H9 (cell line): ENCODE measurements at regions not wholly inside any gene's neighbourhood (a gene's known extent, or its start where the extent isn't known, plus 50 kb on each side); places are given as distances from the start of the nearest gene placed in this dataset.
A peak's percentile ranks its signal among the peaks of the same experiment; 100 is the strongest.

Experiments
- DNase-seq: peaks from one replicate; pipeline ENCODE4 v3.0.0-alpha.2; 2017
- H2AFZ ChIP-seq: one replicate; pipeline ENCODE4 v1.6.1; 2013; ENCODE audit warnings: mild to moderate bottlenecking, low read length, control low read depth, moderate library complexity
- H2AK5ac ChIP-seq: 2 replicates; pipeline ENCODE4 v1.6.1; 2013; ENCODE audit warnings: low read length, control low read depth, mixed read lengths; ENCODE audit not compliant: insufficient read length
- H2BK120ac ChIP-seq: one replicate; pipeline ENCODE4 v1.6.1; 2013; ENCODE audit warnings: low read depth, mild to moderate bottlenecking, low read length, control low read depth, inconsistent platforms; ENCODE audit not compliant: poor library complexity, severe bottlenecking
- H2BK12ac ChIP-seq: 2 replicates; pipeline ENCODE4 v1.6.1; 2013; ENCODE audit warnings: low read length, control low read depth, mixed read lengths, low read depth; ENCODE audit not compliant: insufficient read length
- H2BK15ac ChIP-seq: 2 replicates; pipeline ENCODE4 v1.6.1; 2013; ENCODE audit warnings: low read depth, low read length, control low read depth
- H2BK20ac ChIP-seq: one replicate; pipeline ENCODE4 v1.6.1; 2013; ENCODE audit warnings: low read depth, mild to moderate bottlenecking, low read length, control low read depth, inconsistent platforms; ENCODE audit not compliant: poor library complexity, severe bottlenecking
- H2BK5ac ChIP-seq: 2 replicates; pipeline ENCODE4 v1.6.1; 2013; ENCODE audit warnings: low read length, control low read depth, mixed read lengths; ENCODE audit not compliant: insufficient read length
- H3K14ac ChIP-seq: 2 replicates; pipeline ENCODE4 v1.6.1; 2013; ENCODE audit warnings: low read length, control low read depth; ENCODE audit not compliant: insufficient read depth
- H3K18ac ChIP-seq: 2 replicates; pipeline ENCODE4 v1.6.1; 2013; ENCODE audit warnings: low read depth, mild to moderate bottlenecking, mixed read lengths, low read length, control low read depth; ENCODE audit not compliant: insufficient read length
- H3K23ac ChIP-seq: 2 replicates; pipeline ENCODE4 v1.6.1; 2013; ENCODE audit warnings: low read length, control low read depth, mixed read lengths, low read depth; ENCODE audit not compliant: insufficient read length
- H3K23me2 ChIP-seq: 2 replicates; pipeline ENCODE4 v1.6.1; 2013; ENCODE audit warnings: low read depth, mild to moderate bottlenecking, mixed read lengths, low read length, control low read depth; ENCODE audit not compliant: insufficient read length, poor library complexity, severe bottlenecking
- H3K27ac ChIP-seq: 2 replicates; pipeline ENCODE4 v1.5.1; 2013; ENCODE audit warnings: low read length, control low read depth, mixed read lengths, low read depth; ENCODE audit not compliant: insufficient read length
- H3K27me3 ChIP-seq: 2 replicates; pipeline ENCODE4 v1.6.1; 2013; ENCODE audit warnings: low read length, control low read depth, inconsistent platforms; ENCODE audit not compliant: insufficient read depth
- H3K4ac ChIP-seq: 2 replicates; pipeline ENCODE4 v1.6.1; 2013; ENCODE audit warnings: low read depth, mild to moderate bottlenecking, control low read depth, inconsistent platforms, low read length, moderate library complexity
- H3K4me1 ChIP-seq: 2 replicates; pipeline ENCODE4 v1.6.1; 2013; ENCODE audit warnings: low read length, control low read depth, inconsistent platforms; ENCODE audit not compliant: insufficient read depth
- H3K4me2 ChIP-seq: 2 replicates; pipeline ENCODE4 v1.6.1; 2013; ENCODE audit warnings: low read length, control low read depth, mixed read lengths; ENCODE audit not compliant: insufficient read length, insufficient read depth
- H3K56ac ChIP-seq: 2 replicates; pipeline ENCODE4 v1.6.1; 2013; ENCODE audit warnings: low read depth, mild to moderate bottlenecking, mixed read lengths, low read length, control low read depth; ENCODE audit not compliant: insufficient read length
- H3K79me1 ChIP-seq: 2 replicates; pipeline ENCODE4 v1.6.1; 2013; ENCODE audit warnings: low read depth, mild to moderate bottlenecking, moderate library complexity, low read length, control low read depth, inconsistent platforms; ENCODE audit not compliant: insufficient read depth, poor library complexity, severe bottlenecking
- H3K79me2 ChIP-seq: 2 replicates; pipeline ENCODE4 v1.6.1; 2013; ENCODE audit warnings: low read length, control low read depth, inconsistent platforms; ENCODE audit not compliant: insufficient read depth
- H3K9ac ChIP-seq: 2 replicates; pipeline ENCODE4 v1.6.1; 2013; ENCODE audit warnings: low read length, control low read depth, mixed read lengths; ENCODE audit not compliant: insufficient read length; ENCODE audit errors: extremely low read depth
- H3K9me3 ChIP-seq: one replicate; pipeline ENCODE4 v1.6.1; 2013; ENCODE audit warnings: low read depth, low read length, inconsistent platforms; ENCODE audit not compliant: control insufficient read depth
- H3T11ph ChIP-seq: one replicate; pipeline ENCODE4 v1.6.1; 2013; ENCODE audit warnings: mild to moderate bottlenecking, low read length, control low read depth, inconsistent platforms
- H4K20me1 ChIP-seq: one replicate; pipeline ENCODE4 v1.6.1; 2013; ENCODE audit not compliant: control insufficient read depth, insufficient read length, insufficient read depth
- H4K5ac ChIP-seq: 2 replicates; pipeline ENCODE4 v1.6.1; 2013; ENCODE audit warnings: low read depth, mild to moderate bottlenecking, mixed read lengths, low read length, control low read depth; ENCODE audit not compliant: insufficient read length
- H4K8ac ChIP-seq: replicated peaks from 2 replicates; pipeline ENCODE4 v1.6.1; 2013; ENCODE audit warnings: low read length, control low read depth, mixed read lengths, low read depth; ENCODE audit not compliant: insufficient read length
- H4K91ac ChIP-seq: 2 replicates; pipeline ENCODE4 v1.6.1; 2013; ENCODE audit warnings: low read depth, mild to moderate bottlenecking, moderate library complexity, mixed read lengths, low read length, control low read depth; ENCODE audit not compliant: insufficient read length
- H3K27ac Mint-ChIP-seq, 3 experiments: 2 replicates in 2 of 3; 3 replicates in 1 of 3; pipeline ENCODE4 v1.8.0; 2020 to 2021; ENCODE audit warnings: mixed read lengths in 3 of 3, mild to moderate bottlenecking in 1 of 3, moderate library complexity in 1 of 3
- H3K27me3 Mint-ChIP-seq: 2 replicates; pipeline ENCODE4 v1.8.0; 2021; ENCODE audit warnings: low read depth, mild to moderate bottlenecking, moderate library complexity, mixed read lengths
- H3K36me3 Mint-ChIP-seq, 3 experiments: 2 replicates in 2 of 3; 3 replicates in 1 of 3; pipeline ENCODE4 v1.8.0; 2020 to 2021; ENCODE audit warnings: low read depth in 3 of 3, mixed read lengths in 3 of 3; ENCODE audit not compliant: insufficient read depth in 1 of 3
- H3K4me1 Mint-ChIP-seq, 2 experiments: 2 replicates each; pipeline ENCODE4 v1.8.0; 2020; ENCODE audit warnings: mixed read lengths in 2 of 2
- H3K4me3 Mint-ChIP-seq, 2 experiments: 2 replicates in 1 of 2; 3 replicates in 1 of 2; pipeline ENCODE4 v1.8.0; 2020 to 2021; ENCODE audit warnings: mild to moderate bottlenecking in 2 of 2, mixed read lengths in 2 of 2, moderate library complexity in 1 of 2
- H3K9me3 Mint-ChIP-seq, 2 experiments: 2 replicates in 1 of 2; 3 replicates in 1 of 2; pipeline ENCODE4 v1.8.0; 2020; ENCODE audit warnings: mild to moderate bottlenecking in 2 of 2, mixed read lengths in 2 of 2, moderate library complexity in 1 of 2
- CTCF ChIP-seq: fragments of 200-600 bp; sonication (generic); conservative IDR thresholded peaks from 3 replicates; pipeline ENCODE4 v1.8.0; 2021; ENCODE audit warnings: antibody characterized with exemption, mild to moderate bottlenecking
- WGBS: extraction: QIAGEN DNeasy Blood & Tissue Kit; methylation state at CpG from one replicate; pipeline ENCODE4 v1.1.7; 2013; ENCODE audit warnings: missing lambda C conversion rate, low lambda C conversion rate, mixed read lengths; ENCODE audit not compliant: insufficient read length; ENCODE audit errors: extremely low coverage; 5-methylcytosine and 5-hydroxymethylcytosine counted together

- H3K4me2 ChIP-seq = no peak overlapping the region
- H2AFZ ChIP-seq = no peak overlapping the region
Observed at GRCh38 chr16:66304151-66304550, 62.3 kb upstream of the CDH5 start.

More at GRCh38 chr16:66304151-66304550, 62.3 kb upstream of the CDH5 start:
- Histone ChIP-seq H3K79me1 (no peaks in the 10 kb centered on the region), H3K27me3 (no peaks in the 10 kb centered on the region), H3K18ac (no peak overlapping the region), H2BK5ac (no peak overlapping the region), H2BK120ac (no peak overlapping the region), H2BK15ac (no peak overlapping the region), H2BK12ac (no peak overlapping the region), H4K8ac (no peak overlapping the region), H3K14ac (no peak overlapping the region), H4K91ac (no peak overlapping the region), H3K27ac (no peak overlapping the region), H3K4me1 (no peaks in the 10 kb centered on the region), H2BK20ac (no peak overlapping the region), H3K79me2 (no peaks in the 10 kb centered on the region), H3K56ac (no peak overlapping the region), H3K9me3 (no peaks in the 10 kb centered on the region), H3T11ph (no peak overlapping the region), H3K9ac (no peak overlapping the region), H3K4ac (no peak overlapping the region), H4K5ac (no peak overlapping the region), H2AK5ac (no peak overlapping the region), H3K23me2 (no peaks in the 10 kb centered on the region), H3K23ac (no peak overlapping the region), H4K20me1 (no peaks in the 10 kb centered on the region)
- TF ChIP-seq CTCF = no peak
- peak; percentile 12 for DNase-seq
- no CpG with 5 or more reads among the region's 7 CpGs for WGBS
- no peaks in the 10 kb centered on the region; a peak in 1 of 7 replicates for H3K36me3 Mint-ChIP-seq
- no peak overlapping the region for H3K4me3 Mint-ChIP-seq
- no peak overlapping the region for H3K27ac Mint-ChIP-seq
- peaks cover 29% of the 10 kb centered on the region for H3K27me3 Mint-ChIP-seq
- peaks cover 0 to 1% of the 10 kb centered on the region in 2 experiments; a peak in 1 of 5 replicates for H3K9me3 Mint-ChIP-seq
- peaks cover 5 to 7% of the 10 kb centered on the region in 2 experiments for H3K4me1 Mint-ChIP-seq
